ENCODE measurements at regions not wholly inside any gene's neighbourhood (a gene's known extent, or its start where the extent isn't known, plus 50 kb on each side); places are given as distances from the start of the nearest gene placed in this dataset.

DNA sequence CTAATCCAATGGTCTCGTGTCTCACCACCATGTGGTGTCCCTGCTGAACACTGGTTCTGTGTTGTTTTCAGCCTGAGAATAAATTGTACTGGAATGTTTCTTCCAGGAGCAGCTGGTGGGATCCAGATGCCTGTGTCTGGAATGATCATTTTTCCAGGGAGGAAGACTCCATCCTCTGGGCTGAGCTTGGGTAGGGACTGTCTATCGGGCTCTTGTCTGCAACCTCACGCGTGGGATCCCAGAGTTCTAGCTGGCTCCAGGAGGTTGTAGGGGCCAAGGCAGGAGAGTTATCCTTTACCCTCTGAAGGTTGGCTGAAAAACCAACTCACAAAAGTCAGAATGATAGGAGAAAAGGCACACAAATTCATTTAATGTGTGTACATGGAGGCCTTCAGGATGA, 144.1 kb upstream of the B3GAT1 start:
- H3K36me3 ChIP-seq (ENCODE audit: control insufficient read depth, insufficient read depth, low read length), result no peaks in the 10 kb centered on the region
- no peak overlapping the region for H3K9ac ChIP-seq
- no peaks in the 10 kb centered on the region for H3K9me3 ChIP-seq (ENCODE audit: control insufficient read depth, low read length)
- no peak overlapping the region for H2AFZ ChIP-seq
- H3K4me3 ChIP-seq (ENCODE audit: low read depth, low read length), result no peak overlapping the region
- TF ChIP-seq, protein P1, sequence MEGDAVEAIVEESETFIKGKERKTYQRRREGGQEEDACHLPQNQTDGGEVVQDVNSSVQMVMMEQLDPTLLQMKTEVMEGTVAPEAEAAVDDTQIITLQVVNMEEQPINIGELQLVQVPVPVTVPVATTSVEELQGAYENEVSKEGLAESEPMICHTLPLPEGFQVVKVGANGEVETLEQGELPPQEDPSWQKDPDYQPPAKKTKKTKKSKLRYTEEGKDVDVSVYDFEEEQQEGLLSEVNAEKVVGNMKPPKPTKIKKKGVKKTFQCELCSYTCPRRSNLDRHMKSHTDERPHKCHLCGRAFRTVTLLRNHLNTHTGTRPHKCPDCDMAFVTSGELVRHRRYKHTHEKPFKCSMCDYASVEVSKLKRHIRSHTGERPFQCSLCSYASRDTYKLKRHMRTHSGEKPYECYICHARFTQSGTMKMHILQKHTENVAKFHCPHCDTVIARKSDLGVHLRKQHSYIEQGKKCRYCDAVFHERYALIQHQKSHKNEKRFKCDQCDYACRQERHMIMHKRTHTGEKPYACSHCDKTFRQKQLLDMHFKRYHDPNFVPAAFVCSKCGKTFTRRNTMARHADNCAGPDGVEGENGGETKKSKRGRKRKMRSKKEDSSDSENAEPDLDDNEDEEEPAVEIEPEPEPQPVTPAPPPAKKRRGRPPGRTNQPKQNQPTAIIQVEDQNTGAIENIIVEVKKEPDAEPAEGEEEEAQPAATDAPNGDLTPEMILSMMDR (IDR thresholded peaks at IDR 0.05), result no peak
- H3K79me2 ChIP-seq, result no peaks in the 10 kb centered on the region
- no peaks in the 10 kb centered on the region for H3K27me3 ChIP-seq (ENCODE audit: control insufficient read depth, insufficient read depth, low read length)
- no peaks in the 10 kb centered on the region for H3K4me1 ChIP-seq
- H3K27ac ChIP-seq, result no peak overlapping the region
- H3K4me2 ChIP-seq (ENCODE audit: low read length), result no peak overlapping the region

DNA sequence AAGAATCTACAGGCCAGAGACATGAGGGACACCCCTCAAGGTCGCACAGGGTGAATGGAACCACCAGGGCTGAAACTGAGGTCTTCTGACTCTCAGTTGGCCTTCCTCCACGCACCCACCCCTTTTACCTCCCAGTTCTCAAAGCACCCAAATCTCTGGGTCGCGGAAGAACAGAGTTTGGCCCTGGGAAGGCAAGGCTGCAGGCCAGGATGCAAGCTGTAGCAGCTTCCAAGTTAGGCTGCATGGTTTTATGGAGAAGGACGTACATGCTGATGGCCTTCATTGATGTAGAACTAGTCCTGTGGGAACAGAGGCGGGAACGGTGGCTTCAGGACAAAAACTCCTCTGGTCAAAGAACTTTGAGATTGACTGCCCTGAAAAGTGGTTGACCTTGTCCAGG, 143.5 kb upstream of the B3GAT1 start:
- H3K4me1 ChIP-seq, result no peaks in the 10 kb centered on the region
- no peak overlapping the region for H3K4me3 ChIP-seq (ENCODE audit: low read depth, low read length)
- H3K4me2 ChIP-seq (ENCODE audit: low read length), result no peak overlapping the region
- H3K9me3 ChIP-seq (ENCODE audit: control insufficient read depth, low read length), result no peaks in the 10 kb centered on the region
- H3K36me3 ChIP-seq (ENCODE audit: control insufficient read depth, insufficient read depth, low read length), result no peaks in the 10 kb centered on the region
- TF ChIP-seq, protein P1 (IDR thresholded peaks at IDR 0.05), result no peak
- H2AFZ ChIP-seq, result no peak overlapping the region
- H3K79me2 ChIP-seq, result no peaks in the 10 kb centered on the region
- H3K9ac ChIP-seq, result no peak overlapping the region
- no peak overlapping the region for H3K27ac ChIP-seq
- H3K27me3 ChIP-seq (ENCODE audit: control insufficient read depth, insufficient read depth, low read length), result no peaks in the 10 kb centered on the region

DNA sequence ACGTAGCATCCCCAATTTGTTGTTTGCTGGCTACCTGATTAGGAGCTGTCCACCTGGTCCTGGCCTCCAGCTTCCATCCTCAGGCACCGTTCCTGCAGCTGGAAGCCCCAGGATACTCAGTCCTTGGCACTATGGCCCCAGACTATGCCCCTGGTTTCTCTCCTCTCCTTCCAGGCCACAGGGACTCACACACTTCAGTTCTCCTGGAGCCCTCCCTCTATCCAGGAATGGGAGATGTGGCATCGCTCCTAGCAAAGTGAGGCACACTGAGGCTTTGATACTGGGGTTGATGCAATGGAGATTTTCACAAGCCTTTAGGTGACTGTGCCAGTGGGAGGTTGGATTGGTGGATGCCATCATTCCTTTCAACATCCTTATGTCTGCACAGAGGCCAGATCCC, 142.8 kb upstream of the B3GAT1 start:
- H3K27me3 ChIP-seq (ENCODE audit: control insufficient read depth, insufficient read depth, low read length), result no peaks in the 10 kb centered on the region
- TF ChIP-seq, protein P1 (IDR thresholded peaks at IDR 0.05), result no peak
- no peaks in the 10 kb centered on the region for H3K79me2 ChIP-seq
- H3K9me3 ChIP-seq (ENCODE audit: control insufficient read depth, low read length), result no peaks in the 10 kb centered on the region
- H3K4me3 ChIP-seq (ENCODE audit: low read depth, low read length), result no peak overlapping the region
- H3K9ac ChIP-seq, result no peak overlapping the region
- no peaks in the 10 kb centered on the region for H3K36me3 ChIP-seq (ENCODE audit: control insufficient read depth, insufficient read depth, low read length)
- no peak overlapping the region for H3K27ac ChIP-seq
- H2AFZ ChIP-seq, result no peak overlapping the region
- H3K4me1 ChIP-seq, result no peaks in the 10 kb centered on the region
- no peak overlapping the region for H3K4me2 ChIP-seq (ENCODE audit: low read length)

DNA sequence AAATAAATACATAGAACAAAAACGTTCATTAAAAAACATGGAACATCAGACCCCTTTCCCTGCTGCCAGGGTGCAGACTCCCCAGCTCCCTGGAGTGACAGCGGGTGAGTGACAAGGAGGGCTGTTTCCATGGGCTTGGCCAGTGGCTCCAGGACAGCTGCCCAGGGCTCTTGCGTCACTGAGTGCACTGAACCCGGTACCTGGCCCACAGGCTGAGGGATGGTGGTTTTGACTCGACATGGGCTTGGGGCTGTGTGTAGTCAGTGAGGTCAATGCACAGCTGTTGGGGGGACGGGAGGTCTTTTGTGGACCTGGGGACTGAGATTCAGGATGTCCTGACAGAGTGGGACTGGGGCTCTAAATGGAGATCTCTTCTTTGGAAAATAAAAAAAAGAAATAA, 142.1 kb upstream of the B3GAT1 start:
- Histone ChIP-seq H3K9ac (no peak overlapping the region), H3K4me1 (no peaks in the 10 kb centered on the region), H2AFZ (no peak overlapping the region), H3K9me3 (ENCODE audit: control insufficient read depth, low read length) (no peaks in the 10 kb centered on the region), H3K79me2 (no peaks in the 10 kb centered on the region), H3K27me3 (ENCODE audit: control insufficient read depth, insufficient read depth, low read length) (no peaks in the 10 kb centered on the region), H3K4me3 (ENCODE audit: low read depth, low read length) (no peak overlapping the region), H3K27ac (no peak overlapping the region), H3K36me3 (ENCODE audit: control insufficient read depth, insufficient read depth, low read length) (no peaks in the 10 kb centered on the region), H3K4me2 (ENCODE audit: low read length) (no peak overlapping the region)
- TF ChIP-seq, protein P1 (IDR thresholded peaks at IDR 0.05), result no peak

DNA sequence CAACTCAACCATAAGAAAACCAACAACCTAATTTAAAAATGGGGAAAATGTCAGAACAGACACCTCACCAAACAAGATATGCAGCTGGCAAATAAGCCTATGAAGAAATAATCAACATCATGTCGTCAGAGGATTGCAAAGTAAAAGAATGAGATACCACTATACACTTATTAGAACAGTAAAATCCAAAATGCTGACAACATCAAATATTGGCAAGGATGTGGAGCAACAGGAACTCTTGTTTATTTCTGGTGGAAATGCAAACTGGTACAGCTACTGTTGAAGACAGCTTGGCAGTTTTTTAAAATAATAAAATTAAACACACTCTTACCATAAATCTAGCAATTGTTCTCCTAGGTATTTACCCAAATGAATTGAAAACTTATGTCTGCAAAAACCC, 140.7 kb upstream of the B3GAT1 start:
- Histone ChIP-seq H3K9ac (no peak overlapping the region), H3K4me1 (no peaks in the 10 kb centered on the region), H3K27me3 (ENCODE audit: control insufficient read depth, insufficient read depth, low read length) (no peaks in the 10 kb centered on the region), H3K4me2 (ENCODE audit: low read length) (no peak overlapping the region), H3K4me3 (ENCODE audit: low read depth, low read length) (no peak overlapping the region), H3K79me2 (no peaks in the 10 kb centered on the region), H3K36me3 (ENCODE audit: control insufficient read depth, insufficient read depth, low read length) (no peaks in the 10 kb centered on the region), H2AFZ (no peak overlapping the region), H3K27ac (no peak overlapping the region), H3K9me3 (ENCODE audit: control insufficient read depth, low read length) (no peaks in the 10 kb centered on the region)
- TF ChIP-seq, protein P1 (IDR thresholded peaks at IDR 0.05), result no peak

Data from parathyroid adenoma (tissue), 2 donors.